Central memory CD8-positive, alpha-beta T cell (primary cell): ENCODE measurements at regions not wholly inside any gene's neighbourhood (a gene's known extent, or its start where the extent isn't known, plus 50 kb on each side); places are given as distances from the start of the nearest gene placed in this dataset.

Experiments used
- ATAC-seq: fragments of 150-1000 bp; cut with Tn5 transposase; replicated peaks from 2 replicates; pipeline ENCODE4 v1.10.0; 2022; ENCODE audit warnings: mild to moderate bottlenecking, moderate FRiP score, moderate number of reproducible peaks; ENCODE audit not compliant: poor library complexity, severe bottlenecking; ENCODE audit errors: extremely low read depth
- DNase-seq, 2 donors: peaks; one replicate each; pipeline ENCODE4 v3.0.0; 2021; ENCODE audit warnings: low spot score in 2 of 2
- H3K27ac Mint-ChIP-seq: one replicate; pipeline ENCODE4 v1.8.0; 2022; ENCODE audit warnings: low read depth, mild to moderate bottlenecking, moderate library complexity, mixed read lengths
- H3K27me3 Mint-ChIP-seq: one replicate; pipeline ENCODE4 v1.8.0; 2022; ENCODE audit warnings: mixed read lengths
- H3K36me3 Mint-ChIP-seq: one replicate; pipeline ENCODE4 v1.8.0; 2022; ENCODE audit warnings: mild to moderate bottlenecking, moderate library complexity, mixed read lengths; ENCODE audit not compliant: insufficient read depth
- H3K4me1 Mint-ChIP-seq: one replicate; pipeline ENCODE4 v1.8.0; 2022; ENCODE audit warnings: mixed read lengths
- H3K4me3 Mint-ChIP-seq: one replicate; pipeline ENCODE4 v1.8.0; 2022; ENCODE audit warnings: mild to moderate bottlenecking, moderate library complexity, mixed read lengths
- H3K9me3 Mint-ChIP-seq: one replicate; pipeline ENCODE4 v1.8.0; 2022; ENCODE audit warnings: mixed read lengths

GRCh38 chr22:49183208-49183825 is 644.4 kb downstream of the BRD1 start:
- ATAC-seq (no peak), DNase-seq (no peak)
- H3K4me3 Mint-ChIP-seq, result no peak overlapping the region
- peaks cover 2% of the 10 kb centered on the region for H3K36me3 Mint-ChIP-seq
- H3K4me1 Mint-ChIP-seq, result no peaks in the 10 kb centered on the region
- H3K9me3 Mint-ChIP-seq, result no peaks in the 10 kb centered on the region
- no peak overlapping the region for H3K27ac Mint-ChIP-seq
- H3K27me3 Mint-ChIP-seq, result peaks cover 21% of the 10 kb centered on the region

GRCh38 chr22:49182416-49182815 is 645.3 kb downstream of the BRD1 start:
- ATAC-seq, result no peak
- no peak for DNase-seq
- H3K36me3 Mint-ChIP-seq, result peaks cover 2% of the 10 kb centered on the region
- no peaks in the 10 kb centered on the region for H3K9me3 Mint-ChIP-seq
- peaks cover 17% of the 10 kb centered on the region for H3K27me3 Mint-ChIP-seq
- H3K4me1 Mint-ChIP-seq, result no peaks in the 10 kb centered on the region
- no peak overlapping the region for H3K4me3 Mint-ChIP-seq
- no peak overlapping the region for H3K27ac Mint-ChIP-seq

- DNase-seq (no peak), ATAC-seq (no peak)
- Mint-ChIP-seq H3K36me3 (peaks cover 2% of the 10 kb centered on the region), H3K4me3 (no peak overlapping the region), H3K27me3 (peaks cover 17% of the 10 kb centered on the region), H3K9me3 (no peaks in the 10 kb centered on the region), H3K27ac (no peak overlapping the region), H3K4me1 (no peaks in the 10 kb centered on the region)
These were observed 645.7 kb downstream of the BRD1 start for GRCh38 chr22:49181942-49182341.

- no peaks in the 10 kb centered on the region for H3K4me1 Mint-ChIP-seq
- H3K36me3 Mint-ChIP-seq, result peaks cover 2% of the 10 kb centered on the region
- DNase-seq (no peak), ATAC-seq (no peak)
- peaks cover 17% of the 10 kb centered on the region for H3K27me3 Mint-ChIP-seq
- H3K9me3 Mint-ChIP-seq, result no peaks in the 10 kb centered on the region
- H3K4me3 Mint-ChIP-seq, result no peak overlapping the region
- H3K27ac Mint-ChIP-seq, result no peak overlapping the region
These were observed 646.2 kb downstream of the BRD1 start for GRCh38 chr22:49181431-49181830.

- ATAC-seq (no peak), DNase-seq (no peak)
- Mint-ChIP-seq H3K9me3 (no peaks in the 10 kb centered on the region), H3K27me3 (peaks cover 18% of the 10 kb centered on the region), H3K4me1 (no peaks in the 10 kb centered on the region), H3K36me3 (no peaks in the 10 kb centered on the region), H3K27ac (no peak overlapping the region), H3K4me3 (no peak overlapping the region)
These were observed 647.0 kb downstream of the BRD1 start for GRCh38 chr22:49180683-49181024.

- Mint-ChIP-seq H3K36me3 (no peaks in the 10 kb centered on the region), H3K27me3 (peaks cover 23% of the 10 kb centered on the region), H3K4me1 (no peaks in the 10 kb centered on the region), H3K27ac (no peak overlapping the region), H3K4me3 (no peak overlapping the region), H3K9me3 (no peaks in the 10 kb centered on the region)
- ATAC-seq (no peak), DNase-seq (no peak)
These were observed 647.6 kb downstream of the BRD1 start for GRCh38 chr22:49179886-49180682.

GRCh38 chr22:49179175-49179574 is 648.5 kb downstream of the BRD1 start:
- no peak overlapping the region for H3K27ac Mint-ChIP-seq
- no peak for ATAC-seq
- H3K27me3 Mint-ChIP-seq, result peaks cover 30% of the 10 kb centered on the region
- H3K4me1 Mint-ChIP-seq, result no peaks in the 10 kb centered on the region
- no peaks in the 10 kb centered on the region for H3K36me3 Mint-ChIP-seq
- H3K9me3 Mint-ChIP-seq, result no peaks in the 10 kb centered on the region
- H3K4me3 Mint-ChIP-seq, result no peak overlapping the region
- no peak for DNase-seq

- Mint-ChIP-seq H3K4me1 (no peaks in the 10 kb centered on the region), H3K27ac (no peak overlapping the region), H3K36me3 (no peaks in the 10 kb centered on the region), H3K4me3 (no peak overlapping the region), H3K9me3 (no peaks in the 10 kb centered on the region), H3K27me3 (peaks cover 30% of the 10 kb centered on the region)
- no peak for DNase-seq
- ATAC-seq, result no peak
These were observed 649.2 kb downstream of the BRD1 start for GRCh38 chr22:49178246-49179005.

GRCh38 chr22:49177666-49178065 is 650.0 kb downstream of the BRD1 start:
- no peak overlapping the region for H3K27ac Mint-ChIP-seq
- H3K9me3 Mint-ChIP-seq, result no peaks in the 10 kb centered on the region
- ATAC-seq (no peak), DNase-seq (no peak)
- peaks cover 26% of the 10 kb centered on the region for H3K27me3 Mint-ChIP-seq
- no peak overlapping the region for H3K4me3 Mint-ChIP-seq
- H3K36me3 Mint-ChIP-seq, result no peaks in the 10 kb centered on the region
- no peaks in the 10 kb centered on the region for H3K4me1 Mint-ChIP-seq

- H3K27ac Mint-ChIP-seq, result no peak overlapping the region
- no peak for DNase-seq
- no peaks in the 10 kb centered on the region for H3K4me1 Mint-ChIP-seq
- H3K9me3 Mint-ChIP-seq, result peaks cover under 1% of the 10 kb centered on the region
- no peak for ATAC-seq
- H3K36me3 Mint-ChIP-seq, result no peaks in the 10 kb centered on the region
- H3K4me3 Mint-ChIP-seq, result no peak overlapping the region
- peaks cover 24% of the 10 kb centered on the region for H3K27me3 Mint-ChIP-seq
These were observed 650.7 kb downstream of the BRD1 start for GRCh38 chr22:49176956-49177355.

- DNase-seq (no peak), ATAC-seq (no peak)
- peaks cover 7% of the 10 kb centered on the region for H3K27me3 Mint-ChIP-seq
- H3K4me1 Mint-ChIP-seq, result no peaks in the 10 kb centered on the region
- no peak overlapping the region for H3K27ac Mint-ChIP-seq
- peaks cover 10% of the 10 kb centered on the region for H3K9me3 Mint-ChIP-seq
- H3K36me3 Mint-ChIP-seq, result no peaks in the 10 kb centered on the region
- no peak overlapping the region for H3K4me3 Mint-ChIP-seq
These were observed 657.6 kb downstream of the BRD1 start for GRCh38 chr22:49170053-49170452.

GRCh38 chr22:49169074-49169744 is 658.5 kb downstream of the BRD1 start:
- Mint-ChIP-seq H3K9me3 (peaks cover 10% of the 10 kb centered on the region), H3K4me3 (no peak overlapping the region), H3K4me1 (no peaks in the 10 kb centered on the region), H3K27ac (no peak overlapping the region), H3K27me3 (no peaks in the 10 kb centered on the region), H3K36me3 (no peaks in the 10 kb centered on the region)
- no peak for ATAC-seq
- DNase-seq, result no peak
